GM12891 (cell line): ENCODE measurements at regions not wholly inside any gene's neighbourhood (a gene's known extent, or its start where the extent isn't known, plus 50 kb on each side); places are given as distances from the start of the nearest gene placed in this dataset.

Source experiments
- PAX5 ChIP-seq: IDR thresholded peaks from 2 replicates; pipeline ENCODE4 v1.6.1; 2011; ENCODE audit warnings: low read length, moderate library complexity, mild to moderate bottlenecking; ENCODE audit not compliant: insufficient read depth, severe bottlenecking
- POLR2A ChIP-seq: IDR thresholded peaks from 2 replicates; pipeline ENCODE4 v1.6.1; 2011; ENCODE audit warnings: low read depth, low read length, control low read depth
- POLR2AphosphoS5 ChIP-seq: IDR thresholded peaks from 2 replicates; pipeline ENCODE4 v1.6.1; 2011; ENCODE audit warnings: low read depth, low read length, control low read depth
- POU2F2 ChIP-seq: IDR thresholded peaks from 2 replicates; pipeline ENCODE4 v1.6.1; 2011; ENCODE audit warnings: low read depth, mild to moderate bottlenecking, control low read depth, low read length, moderate library complexity
- SPI1 ChIP-seq: IDR thresholded peaks from 2 replicates; pipeline ENCODE4 v1.6.1; 2011; ENCODE audit warnings: low read depth, low read length, control low read depth
- TAF1 ChIP-seq: IDR thresholded peaks from 2 replicates; pipeline ENCODE4 v1.6.1; 2011; ENCODE audit warnings: low read depth, low read length, control low read depth

GRCh38 chr14:45727133-45727532 is 474.1 kb upstream of the MIS18BP1 start:
- no peak for TF ChIP-seq POLR2AphosphoS5
- TF ChIP-seq POLR2A: no peak
- no peak for TF ChIP-seq POU2F2
- TF ChIP-seq TAF1: no peak
- TF ChIP-seq SPI1: no peak
- TF ChIP-seq PAX5: no peak
